IMR-90 (cell line): ENCODE measurements at regions not wholly inside any gene's neighbourhood (a gene's known extent, or its start where the extent isn't known, plus 50 kb on each side); places are given as distances from the start of the nearest gene placed in this dataset.

ENCODE experiments used
- ATAC-seq: fragments of 200-7000 bp; cut with Tn5 transposase; 2 replicates; pipeline ENCODE4 v1.9.1; 2020; ENCODE audit warnings: low read depth, mild to moderate bottlenecking, moderate library complexity
- BruUV-seq: library from RNA; stranded (reverse); fragments of 400-500 nt; replicated peaks from 2 replicates; lab custom pipeline; 2021; lab: Mats Ljungman, UMichigan
- CTCF ChIA-PET: fragments of 300-600 bp; formaldehyde crosslinking; extraction: SDS; loops from one replicate; lab custom pipeline; 2021; ENCODE audit warnings: antibody characterized with exemption; lab: Yijun Ruan, JAX
- POLR2A ChIA-PET: fragments of 300-600 bp; sonication (Branson Sonifier 250); formaldehyde crosslinking; loops from one replicate; lab custom pipeline; 2022; ENCODE audit warnings: antibody characterized with exemption; ENCODE audit not compliant: unreplicated experiment; lab: Charles Lee
- DNase-seq: peaks from one replicate; pipeline ENCODE4 v3.0.0; 2013
- H2AFZ ChIP-seq: replicated peaks from 2 replicates; pipeline ENCODE3; 2013; ENCODE audit warnings: low read length, mild to moderate bottlenecking; ENCODE audit not compliant: poor library complexity
- H2AK5ac ChIP-seq: 2 replicates; pipeline ENCODE4 v1.6.1; 2013; ENCODE audit warnings: low read depth, low read length, inconsistent platforms
- H2AK9ac ChIP-seq: replicated peaks from 2 replicates; pipeline ENCODE3; 2013; ENCODE audit warnings: mild to moderate bottlenecking, low read depth, low read length, moderate library complexity; ENCODE audit not compliant: poor library complexity
- H2BK120ac ChIP-seq: 2 replicates; pipeline ENCODE4 v1.6.1; 2013; ENCODE audit warnings: low read depth, low read length, inconsistent platforms
- H2BK15ac ChIP-seq: 3 replicates; pipeline ENCODE4 v1.6.1; 2013; ENCODE audit warnings: low read depth, low read length, inconsistent platforms
- H2BK20ac ChIP-seq: 2 replicates; pipeline ENCODE4 v1.6.1; 2013; ENCODE audit warnings: low read depth, mild to moderate bottlenecking, inconsistent platforms, low read length, moderate library complexity
- H2BK5ac ChIP-seq: 2 replicates; pipeline ENCODE4 v1.6.1; 2013; ENCODE audit warnings: mild to moderate bottlenecking, low read depth, low read length, inconsistent platforms; ENCODE audit not compliant: poor library complexity, severe bottlenecking
- H3K14ac ChIP-seq: replicated peaks from 2 replicates; pipeline ENCODE4 v1.6.1; 2013; ENCODE audit warnings: low read depth, low read length, inconsistent platforms
- H3K18ac ChIP-seq: 2 replicates; pipeline ENCODE4 v1.6.1; 2013; ENCODE audit warnings: low read depth, low read length, control low read depth
- H3K23ac ChIP-seq: 2 replicates; pipeline ENCODE4 v1.6.1; 2013; ENCODE audit warnings: low read depth, low read length, inconsistent platforms
- H3K27ac ChIP-seq: 2 replicates; pipeline ENCODE4 v1.5.1; 2013; ENCODE audit warnings: mild to moderate bottlenecking, control low read depth, low read length; ENCODE audit not compliant: insufficient read depth
- H3K27me3 ChIP-seq: 2 replicates; pipeline ENCODE4 v1.6.1; 2013; ENCODE audit warnings: low read length; ENCODE audit not compliant: control insufficient read depth, insufficient read depth
- H3K36me3 ChIP-seq: 2 replicates; pipeline ENCODE4 v1.6.1; 2013; ENCODE audit warnings: low read length, mixed read lengths; ENCODE audit not compliant: control insufficient read depth, insufficient read depth
- H3K4ac ChIP-seq: 2 replicates; pipeline ENCODE4 v1.6.1; 2013; ENCODE audit warnings: low read depth, low read length, inconsistent platforms
- H3K4me1 ChIP-seq: 2 replicates; pipeline ENCODE4 v1.6.1; 2013; ENCODE audit warnings: low read length, mixed read lengths; ENCODE audit not compliant: control insufficient read depth, insufficient read depth
- H3K4me2 ChIP-seq: 2 replicates; pipeline ENCODE4 v1.6.1; 2013; ENCODE audit warnings: low read depth, mild to moderate bottlenecking, control low read depth, low read length, moderate library complexity
- H3K4me3 ChIP-seq: 2 replicates; pipeline ENCODE4 v1.5.1; 2013; ENCODE audit warnings: low read depth, mild to moderate bottlenecking, control low read depth, low read length, moderate library complexity; ENCODE audit not compliant: insufficient read depth
- H3K56ac ChIP-seq: 2 replicates; pipeline ENCODE4 v1.6.1; 2013; ENCODE audit warnings: low read length, inconsistent platforms; ENCODE audit not compliant: insufficient read depth; ENCODE audit errors: extremely low read depth
- H3K79me1 ChIP-seq, 2 experiments: 2 replicates each; pipeline ENCODE4 v1.6.1; 2013; ENCODE audit warnings: low read length in 2 of 2, inconsistent platforms in 1 of 2, low read depth in 1 of 2
- H3K9ac ChIP-seq: 2 replicates; pipeline ENCODE4 v1.6.1; 2013; ENCODE audit warnings: low read depth, low read length, control low read depth
- H3K9me1 ChIP-seq: 2 replicates; pipeline ENCODE4 v1.6.1; 2013; ENCODE audit warnings: low read length, inconsistent platforms; ENCODE audit not compliant: insufficient read depth
- H3K9me3 ChIP-seq: 2 replicates; pipeline ENCODE4 v1.6.1; 2013; ENCODE audit warnings: low read length; ENCODE audit not compliant: control insufficient read depth, insufficient read depth
- H4K20me1 ChIP-seq: 2 replicates; pipeline ENCODE4 v1.6.1; 2013; ENCODE audit warnings: low read length, inconsistent platforms; ENCODE audit not compliant: insufficient read depth
- H4K5ac ChIP-seq: 2 replicates; pipeline ENCODE4 v1.6.1; 2013; ENCODE audit warnings: mild to moderate bottlenecking, low read depth, low read length, control low read depth
- H4K8ac ChIP-seq, 2 experiments: 2 replicates each; pipeline ENCODE4 v1.6.1; 2013; ENCODE audit warnings: low read depth in 2 of 2, low read length in 2 of 2, control low read depth in 1 of 2, inconsistent platforms in 1 of 2
- H4K91ac ChIP-seq: 2 replicates; pipeline ENCODE4 v1.6.1; 2013; ENCODE audit warnings: low read depth, low read length, inconsistent platforms; ENCODE audit not compliant: insufficient read depth
- WGBS, 2 experiments: methylation state at CpG; one replicate each; pipeline versions ENCODE4 v1.1.5 to v1.1.7; 2013; ENCODE audit warnings: missing lambda C conversion rate in 2 of 2; ENCODE audit not compliant: insufficient read length in 1 of 2; ENCODE audit errors: extremely low coverage in 2 of 2; 5-methylcytosine and 5-hydroxymethylcytosine counted together
- dilution Hi-C: fragments of 300-500 bp; cut with HindIII; formaldehyde crosslinking; loops from one replicate; pipeline ENCODE4 v1.14.3; 2018; ENCODE audit warnings: low sequenced_read_pairs; ENCODE audit not compliant: unreplicated experiment
- in situ Hi-C: fragments of 300-500 bp; cut with MboI; formaldehyde crosslinking; loops from 3 replicates; pipeline ENCODE4 v1.14.3; 2019; ENCODE audit warnings: low sequenced_read_pairs, inconsistent platforms, mixed read lengths
- intact Hi-C: fragments of 100-400 bp; cut with micrococcal nuclease; formaldehyde crosslinking; loops from 2 replicates; pipeline ENCODE4 v1.10.0; 2022
- TF ChIP-seq, protein P1 (sequence below): conservative IDR thresholded peaks from 2 replicates; pipeline ENCODE4 v1.5.1; 2012; ENCODE audit warnings: mild to moderate bottlenecking, low read depth, low read length, improper control_type of control experiment

- Histone ChIP-seq H4K20me1 (no peaks in the 10 kb centered on the region), H3K4ac (no peak overlapping the region), H2BK15ac (no peak overlapping the region), H3K9ac (no peak overlapping the region), H2BK20ac (no peak overlapping the region), H3K4me1 (no peaks in the 10 kb centered on the region), H2AK9ac (peak overlapping the region; percentile 26), H4K91ac (no peak overlapping the region), H3K27ac (no peak overlapping the region), H3K4me2 (no peak overlapping the region), H2BK5ac (no peak overlapping the region), H3K36me3 (no peaks in the 10 kb centered on the region), H3K9me3 (peaks cover 8% of the 10 kb centered on the region; the same call in 1 of the 2 replicates), H3K4me3 (no peak overlapping the region), H2BK120ac (no peak overlapping the region), H3K23ac (no peak overlapping the region), H3K9me1 (no peaks in the 10 kb centered on the region; the same call in 1 of the 2 replicates), H3K27me3 (peaks cover 76% of the 10 kb centered on the region), H3K18ac (no peak overlapping the region), H2AK5ac (no peak overlapping the region), H3K14ac (no peak overlapping the region), H4K8ac (no peak overlapping the region), H3K56ac (no peak overlapping the region), H4K5ac (no peak overlapping the region), H3K79me1 (no peaks in the 10 kb centered on the region), H2AFZ (no peak overlapping the region)
- ATAC-seq (no peak), DNase-seq (no peak)
- TF ChIP-seq, protein P1, sequence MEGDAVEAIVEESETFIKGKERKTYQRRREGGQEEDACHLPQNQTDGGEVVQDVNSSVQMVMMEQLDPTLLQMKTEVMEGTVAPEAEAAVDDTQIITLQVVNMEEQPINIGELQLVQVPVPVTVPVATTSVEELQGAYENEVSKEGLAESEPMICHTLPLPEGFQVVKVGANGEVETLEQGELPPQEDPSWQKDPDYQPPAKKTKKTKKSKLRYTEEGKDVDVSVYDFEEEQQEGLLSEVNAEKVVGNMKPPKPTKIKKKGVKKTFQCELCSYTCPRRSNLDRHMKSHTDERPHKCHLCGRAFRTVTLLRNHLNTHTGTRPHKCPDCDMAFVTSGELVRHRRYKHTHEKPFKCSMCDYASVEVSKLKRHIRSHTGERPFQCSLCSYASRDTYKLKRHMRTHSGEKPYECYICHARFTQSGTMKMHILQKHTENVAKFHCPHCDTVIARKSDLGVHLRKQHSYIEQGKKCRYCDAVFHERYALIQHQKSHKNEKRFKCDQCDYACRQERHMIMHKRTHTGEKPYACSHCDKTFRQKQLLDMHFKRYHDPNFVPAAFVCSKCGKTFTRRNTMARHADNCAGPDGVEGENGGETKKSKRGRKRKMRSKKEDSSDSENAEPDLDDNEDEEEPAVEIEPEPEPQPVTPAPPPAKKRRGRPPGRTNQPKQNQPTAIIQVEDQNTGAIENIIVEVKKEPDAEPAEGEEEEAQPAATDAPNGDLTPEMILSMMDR = no peak
- dilution Hi-C loops (no loop called here), intact Hi-C loops (no loop called here), in situ Hi-C loops (no loop called here)
- POLR2A ChIA-PET = no interaction called here
- no CpG with 5 or more reads among the region's 3 CpGs for WGBS, 2 experiments
- CTCF ChIA-PET = no interaction called here
- BruUV-seq = no TSS peak
These were observed 69.7 kb upstream of the NEURL1B start for GRCh38 chr5:172571413-172571812.
